IMR-90 (cell line): ENCODE measurements at regions not wholly inside any gene's neighbourhood (a gene's known extent, or its start where the extent isn't known, plus 50 kb on each side); places are given as distances from the start of the nearest gene placed in this dataset.

Experiments used
- ATAC-seq: fragments of 200-7000 bp; cut with Tn5 transposase; 2 replicates; pipeline ENCODE4 v1.9.1; 2020; ENCODE audit warnings: low read depth, mild to moderate bottlenecking, moderate library complexity
- BruUV-seq: library from RNA; stranded (reverse); fragments of 400-500 nt; replicated peaks from 2 replicates; lab custom pipeline; 2021; lab: Mats Ljungman, UMichigan
- CTCF ChIA-PET: fragments of 300-600 bp; formaldehyde crosslinking; extraction: SDS; loops from one replicate; lab custom pipeline; 2021; ENCODE audit warnings: antibody characterized with exemption; lab: Yijun Ruan, JAX
- POLR2A ChIA-PET: fragments of 300-600 bp; sonication (Branson Sonifier 250); formaldehyde crosslinking; loops from one replicate; lab custom pipeline; 2022; ENCODE audit warnings: antibody characterized with exemption; ENCODE audit not compliant: unreplicated experiment; lab: Charles Lee
- DNase-seq: peaks from one replicate; pipeline ENCODE4 v3.0.0; 2013
- H2AFZ ChIP-seq: replicated peaks from 2 replicates; pipeline ENCODE3; 2013; ENCODE audit warnings: low read length, mild to moderate bottlenecking; ENCODE audit not compliant: poor library complexity
- H2AK5ac ChIP-seq: 2 replicates; pipeline ENCODE4 v1.6.1; 2013; ENCODE audit warnings: low read depth, low read length, inconsistent platforms
- H2AK9ac ChIP-seq: replicated peaks from 2 replicates; pipeline ENCODE3; 2013; ENCODE audit warnings: mild to moderate bottlenecking, low read depth, low read length, moderate library complexity; ENCODE audit not compliant: poor library complexity
- H2BK120ac ChIP-seq: 2 replicates; pipeline ENCODE4 v1.6.1; 2013; ENCODE audit warnings: low read depth, low read length, inconsistent platforms
- H2BK15ac ChIP-seq: 3 replicates; pipeline ENCODE4 v1.6.1; 2013; ENCODE audit warnings: low read depth, low read length, inconsistent platforms
- H2BK20ac ChIP-seq: 2 replicates; pipeline ENCODE4 v1.6.1; 2013; ENCODE audit warnings: low read depth, mild to moderate bottlenecking, inconsistent platforms, low read length, moderate library complexity
- H2BK5ac ChIP-seq: 2 replicates; pipeline ENCODE4 v1.6.1; 2013; ENCODE audit warnings: mild to moderate bottlenecking, low read depth, low read length, inconsistent platforms; ENCODE audit not compliant: poor library complexity, severe bottlenecking
- H3K14ac ChIP-seq: replicated peaks from 2 replicates; pipeline ENCODE4 v1.6.1; 2013; ENCODE audit warnings: low read depth, low read length, inconsistent platforms
- H3K18ac ChIP-seq: 2 replicates; pipeline ENCODE4 v1.6.1; 2013; ENCODE audit warnings: low read depth, low read length, control low read depth
- H3K23ac ChIP-seq: 2 replicates; pipeline ENCODE4 v1.6.1; 2013; ENCODE audit warnings: low read depth, low read length, inconsistent platforms
- H3K27ac ChIP-seq: 2 replicates; pipeline ENCODE4 v1.5.1; 2013; ENCODE audit warnings: mild to moderate bottlenecking, control low read depth, low read length; ENCODE audit not compliant: insufficient read depth
- H3K27me3 ChIP-seq: 2 replicates; pipeline ENCODE4 v1.6.1; 2013; ENCODE audit warnings: low read length; ENCODE audit not compliant: control insufficient read depth, insufficient read depth
- H3K36me3 ChIP-seq: 2 replicates; pipeline ENCODE4 v1.6.1; 2013; ENCODE audit warnings: low read length, mixed read lengths; ENCODE audit not compliant: control insufficient read depth, insufficient read depth
- H3K4ac ChIP-seq: 2 replicates; pipeline ENCODE4 v1.6.1; 2013; ENCODE audit warnings: low read depth, low read length, inconsistent platforms
- H3K4me1 ChIP-seq: 2 replicates; pipeline ENCODE4 v1.6.1; 2013; ENCODE audit warnings: low read length, mixed read lengths; ENCODE audit not compliant: control insufficient read depth, insufficient read depth
- H3K4me2 ChIP-seq: 2 replicates; pipeline ENCODE4 v1.6.1; 2013; ENCODE audit warnings: low read depth, mild to moderate bottlenecking, control low read depth, low read length, moderate library complexity
- H3K4me3 ChIP-seq: 2 replicates; pipeline ENCODE4 v1.5.1; 2013; ENCODE audit warnings: low read depth, mild to moderate bottlenecking, control low read depth, low read length, moderate library complexity; ENCODE audit not compliant: insufficient read depth
- H3K56ac ChIP-seq: 2 replicates; pipeline ENCODE4 v1.6.1; 2013; ENCODE audit warnings: low read length, inconsistent platforms; ENCODE audit not compliant: insufficient read depth; ENCODE audit errors: extremely low read depth
- H3K79me1 ChIP-seq, 2 experiments: 2 replicates each; pipeline ENCODE4 v1.6.1; 2013; ENCODE audit warnings: low read length in 2 of 2, inconsistent platforms in 1 of 2, low read depth in 1 of 2
- H3K9ac ChIP-seq: 2 replicates; pipeline ENCODE4 v1.6.1; 2013; ENCODE audit warnings: low read depth, low read length, control low read depth
- H3K9me1 ChIP-seq: 2 replicates; pipeline ENCODE4 v1.6.1; 2013; ENCODE audit warnings: low read length, inconsistent platforms; ENCODE audit not compliant: insufficient read depth
- H3K9me3 ChIP-seq: 2 replicates; pipeline ENCODE4 v1.6.1; 2013; ENCODE audit warnings: low read length; ENCODE audit not compliant: control insufficient read depth, insufficient read depth
- H4K20me1 ChIP-seq: 2 replicates; pipeline ENCODE4 v1.6.1; 2013; ENCODE audit warnings: low read length, inconsistent platforms; ENCODE audit not compliant: insufficient read depth
- H4K5ac ChIP-seq: 2 replicates; pipeline ENCODE4 v1.6.1; 2013; ENCODE audit warnings: mild to moderate bottlenecking, low read depth, low read length, control low read depth
- H4K8ac ChIP-seq, 2 experiments: 2 replicates each; pipeline ENCODE4 v1.6.1; 2013; ENCODE audit warnings: low read depth in 2 of 2, low read length in 2 of 2, control low read depth in 1 of 2, inconsistent platforms in 1 of 2
- H4K91ac ChIP-seq: 2 replicates; pipeline ENCODE4 v1.6.1; 2013; ENCODE audit warnings: low read depth, low read length, inconsistent platforms; ENCODE audit not compliant: insufficient read depth
- BHLHE40 ChIP-seq: fragments of 150-350 bp; IDR thresholded peaks from 2 replicates; pipeline ENCODE4 v1.6.1; 2016; ENCODE audit warnings: mild to moderate bottlenecking, low read depth, low read length
- CEBPB ChIP-seq: IDR thresholded peaks from 2 replicates; pipeline ENCODE4 v1.6.1; 2012; ENCODE audit warnings: low read depth, low read length, improper control_type of control experiment
- CHD1 ChIP-seq: IDR thresholded peaks from 2 replicates; pipeline ENCODE4 v1.6.1; 2012; ENCODE audit warnings: low read depth, low read length, improper control_type of control experiment
- FOS ChIP-seq: fragments of 150-350 bp; IDR thresholded peaks from 2 replicates; pipeline ENCODE4 v1.6.1; 2016; ENCODE audit warnings: low read depth, low read length
- MAFK ChIP-seq: IDR thresholded peaks from 2 replicates; pipeline ENCODE4 v1.6.1; 2012; ENCODE audit warnings: low read depth, low read length, improper control_type of control experiment
- MAZ ChIP-seq: IDR thresholded peaks from 2 replicates; pipeline ENCODE4 v1.6.1; 2012; ENCODE audit warnings: low read depth, mild to moderate bottlenecking, low read length, improper control_type of control experiment, moderate library complexity, borderline replicate concordance
- MXI1 ChIP-seq: IDR thresholded peaks from 2 replicates; pipeline ENCODE4 v1.6.1; 2012; ENCODE audit warnings: low read depth, mild to moderate bottlenecking, low read length, moderate library complexity, borderline replicate concordance
- NFE2L2 ChIP-seq: fragments of 150-350 bp; IDR thresholded peaks from 2 replicates; pipeline ENCODE4 v1.6.1; 2016; ENCODE audit warnings: low read depth, mild to moderate bottlenecking, low read length
- POLR2A ChIP-seq: IDR thresholded peaks from 2 replicates; pipeline ENCODE4 v1.6.1; 2012; ENCODE audit warnings: mild to moderate bottlenecking, low read depth, low read length
- RAD21 ChIP-seq: IDR thresholded peaks from 2 replicates; pipeline ENCODE4 v1.6.1; 2012; ENCODE audit warnings: low read length, improper control_type of control experiment
- RCOR1 ChIP-seq: IDR thresholded peaks from 2 replicates; pipeline ENCODE4 v1.6.1; 2012; ENCODE audit warnings: mild to moderate bottlenecking, low read length, improper control_type of control experiment; ENCODE audit not compliant: insufficient replicate concordance
- RFX5 ChIP-seq: IDR thresholded peaks from 2 replicates; pipeline ENCODE4 v1.8.0; 2012; ENCODE audit warnings: low read depth, mild to moderate bottlenecking, low read length, moderate library complexity
- SMC3 ChIP-seq: fragments of 150-350 bp; IDR thresholded peaks from 2 replicates; pipeline ENCODE4 v1.6.1; 2016; ENCODE audit warnings: low read depth, mild to moderate bottlenecking, antibody characterized with exemption, low read length, moderate library complexity
- WGBS, 2 experiments: methylation state at CpG; one replicate each; pipeline versions ENCODE4 v1.1.5 to v1.1.7; 2013; ENCODE audit warnings: missing lambda C conversion rate in 2 of 2; ENCODE audit not compliant: insufficient read length in 1 of 2; ENCODE audit errors: extremely low coverage in 2 of 2; 5-methylcytosine and 5-hydroxymethylcytosine counted together
- dilution Hi-C: fragments of 300-500 bp; cut with HindIII; formaldehyde crosslinking; loops from one replicate; pipeline ENCODE4 v1.14.3; 2018; ENCODE audit warnings: low sequenced_read_pairs; ENCODE audit not compliant: unreplicated experiment
- in situ Hi-C: fragments of 300-500 bp; cut with MboI; formaldehyde crosslinking; loops from 3 replicates; pipeline ENCODE4 v1.14.3; 2019; ENCODE audit warnings: low sequenced_read_pairs, inconsistent platforms, mixed read lengths
- intact Hi-C: fragments of 100-400 bp; cut with micrococcal nuclease; formaldehyde crosslinking; loops from 2 replicates; pipeline ENCODE4 v1.10.0; 2022
- TF ChIP-seq, protein P1 (sequence below): fragments of 150-350 bp; IDR thresholded peaks from 2 replicates; pipeline ENCODE4 v1.6.1; 2016; ENCODE audit warnings: low read depth, mild to moderate bottlenecking, low read length, moderate library complexity, borderline replicate concordance
- TF ChIP-seq, protein P2 (sequence below): conservative IDR thresholded peaks from 2 replicates; pipeline ENCODE4 v1.5.1; 2012; ENCODE audit warnings: mild to moderate bottlenecking, low read depth, low read length, improper control_type of control experiment
- TF ChIP-seq, protein P3 (sequence below): fragments of 150-350 bp; IDR thresholded peaks from 2 replicates; pipeline ENCODE4 v1.6.1; 2017; ENCODE audit warnings: mild to moderate bottlenecking, antibody characterized with exemption, low read length, low read depth

DNA sequence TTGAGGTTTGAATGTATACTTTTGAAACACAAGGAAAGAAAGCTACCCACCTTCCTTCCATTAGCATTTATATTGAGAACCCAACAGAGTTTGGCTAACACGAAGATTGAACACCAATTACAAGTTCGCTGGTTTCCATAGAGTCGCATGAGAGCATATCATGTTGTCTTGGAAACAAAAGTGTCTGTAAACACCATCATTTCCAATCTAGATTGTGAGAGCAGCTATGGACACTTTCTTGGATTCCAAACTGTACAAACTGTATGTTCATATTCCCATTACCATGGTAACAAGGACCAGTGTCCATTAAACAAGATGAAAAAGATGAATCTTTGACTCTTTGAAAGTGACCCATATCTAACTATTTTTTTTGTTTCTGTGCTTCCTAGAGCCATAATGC lies 529.9 kb upstream of the ROBO1 start:
- Histone ChIP-seq H3K14ac (no peak overlapping the region), H2AFZ (no peak overlapping the region), H3K18ac (no peak overlapping the region), H2BK5ac (no peak overlapping the region), H3K4ac (no peak overlapping the region), H3K27ac (no peak overlapping the region), H3K36me3 (no peaks in the 10 kb centered on the region), H3K9me3 (no peaks in the 10 kb centered on the region), H3K4me3 (no peak overlapping the region), H3K27me3 (no peaks in the 10 kb centered on the region), H3K4me1 (no peaks in the 10 kb centered on the region), H4K5ac (no peak overlapping the region), H4K8ac (no peak overlapping the region), H3K4me2 (no peak overlapping the region), H2BK20ac (no peak overlapping the region), H2AK9ac (no peak overlapping the region), H2BK15ac (no peak overlapping the region), H3K23ac (no peak overlapping the region), H3K79me1 (no peaks in the 10 kb centered on the region), H3K56ac (no peak overlapping the region), H3K9ac (no peak overlapping the region), H4K20me1 (no peaks in the 10 kb centered on the region), H2BK120ac (no peak overlapping the region), H3K9me1 (no peaks in the 10 kb centered on the region), H2AK5ac (no peak overlapping the region), H4K91ac (no peak overlapping the region)
- TF ChIP-seq MAZ (no peak), FOS (no peak), RCOR1 (no peak), POLR2A (no peak), MAFK (no peak), CHD1 (no peak), CEBPB (no peak), MXI1 (no peak), RFX5 (no peak), BHLHE40 (no peak), RAD21 (no peak), NFE2L2 (no peak), SMC3 (no peak)
- TF ChIP-seq, protein P1, sequence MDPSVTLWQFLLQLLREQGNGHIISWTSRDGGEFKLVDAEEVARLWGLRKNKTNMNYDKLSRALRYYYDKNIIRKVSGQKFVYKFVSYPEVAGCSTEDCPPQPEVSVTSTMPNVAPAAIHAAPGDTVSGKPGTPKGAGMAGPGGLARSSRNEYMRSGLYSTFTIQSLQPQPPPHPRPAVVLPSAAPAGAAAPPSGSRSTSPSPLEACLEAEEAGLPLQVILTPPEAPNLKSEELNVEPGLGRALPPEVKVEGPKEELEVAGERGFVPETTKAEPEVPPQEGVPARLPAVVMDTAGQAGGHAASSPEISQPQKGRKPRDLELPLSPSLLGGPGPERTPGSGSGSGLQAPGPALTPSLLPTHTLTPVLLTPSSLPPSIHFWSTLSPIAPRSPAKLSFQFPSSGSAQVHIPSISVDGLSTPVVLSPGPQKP = no peak
- TF ChIP-seq, protein P2, sequence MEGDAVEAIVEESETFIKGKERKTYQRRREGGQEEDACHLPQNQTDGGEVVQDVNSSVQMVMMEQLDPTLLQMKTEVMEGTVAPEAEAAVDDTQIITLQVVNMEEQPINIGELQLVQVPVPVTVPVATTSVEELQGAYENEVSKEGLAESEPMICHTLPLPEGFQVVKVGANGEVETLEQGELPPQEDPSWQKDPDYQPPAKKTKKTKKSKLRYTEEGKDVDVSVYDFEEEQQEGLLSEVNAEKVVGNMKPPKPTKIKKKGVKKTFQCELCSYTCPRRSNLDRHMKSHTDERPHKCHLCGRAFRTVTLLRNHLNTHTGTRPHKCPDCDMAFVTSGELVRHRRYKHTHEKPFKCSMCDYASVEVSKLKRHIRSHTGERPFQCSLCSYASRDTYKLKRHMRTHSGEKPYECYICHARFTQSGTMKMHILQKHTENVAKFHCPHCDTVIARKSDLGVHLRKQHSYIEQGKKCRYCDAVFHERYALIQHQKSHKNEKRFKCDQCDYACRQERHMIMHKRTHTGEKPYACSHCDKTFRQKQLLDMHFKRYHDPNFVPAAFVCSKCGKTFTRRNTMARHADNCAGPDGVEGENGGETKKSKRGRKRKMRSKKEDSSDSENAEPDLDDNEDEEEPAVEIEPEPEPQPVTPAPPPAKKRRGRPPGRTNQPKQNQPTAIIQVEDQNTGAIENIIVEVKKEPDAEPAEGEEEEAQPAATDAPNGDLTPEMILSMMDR = no peak
- TF ChIP-seq, protein P3, sequence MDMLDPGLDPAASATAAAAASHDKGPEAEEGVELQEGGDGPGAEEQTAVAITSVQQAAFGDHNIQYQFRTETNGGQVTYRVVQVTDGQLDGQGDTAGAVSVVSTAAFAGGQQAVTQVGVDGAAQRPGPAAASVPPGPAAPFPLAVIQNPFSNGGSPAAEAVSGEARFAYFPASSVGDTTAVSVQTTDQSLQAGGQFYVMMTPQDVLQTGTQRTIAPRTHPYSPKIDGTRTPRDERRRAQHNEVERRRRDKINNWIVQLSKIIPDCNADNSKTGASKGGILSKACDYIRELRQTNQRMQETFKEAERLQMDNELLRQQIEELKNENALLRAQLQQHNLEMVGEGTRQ = no peak
- intact Hi-C loops = no loop called here
- CTCF ChIA-PET = no interaction called here
- WGBS, 2 experiments = no CpG with 5 or more reads among the region's 3 CpGs
- DNase-seq (no peak), ATAC-seq (no peak)
- in situ Hi-C loops = no loop called here
- dilution Hi-C loops = no loop called here
- POLR2A ChIA-PET = no interaction called here
- BruUV-seq = no TSS peak
